ENCODE measurements at regions not wholly inside any gene's neighbourhood (a gene's known extent, or its start where the extent isn't known, plus 50 kb on each side); places are given as distances from the start of the nearest gene placed in this dataset.

GRCh38 chr6:56401477-56402070 is 154.2 kb upstream of the COL21A1 start:
- Histone ChIP-seq H3K18ac (ENCODE audit: low read depth, low read length) (no peak overlapping the region), H2AK5ac (ENCODE audit: low read depth, low read length) (no peak overlapping the region), H4K5ac (ENCODE audit: low read depth, low read length) (no peak overlapping the region), H2BK120ac (ENCODE audit: low read depth, low read length) (no peak overlapping the region), H3K27ac (ENCODE audit: insufficient read depth, low read length) (no peak overlapping the region), H3K4ac (ENCODE audit: low read depth, low read length) (no peak overlapping the region), H3K4me3 (ENCODE audit: insufficient read depth, low read depth, low read length) (no peak overlapping the region), H3K56ac (ENCODE audit: extremely low read depth, insufficient read depth, low read length) (no peak overlapping the region), H3K79me1 (ENCODE audit: low read depth in 1 of 2, low read length in 2 of 2) (no peaks in the 10 kb centered on the region), H2BK20ac (ENCODE audit: low read depth, low read length) (no peak overlapping the region), H3K4me1 (ENCODE audit: control insufficient read depth, insufficient read depth, low read length) (peaks cover 3% of the 10 kb centered on the region; the same call in 1 of the 2 replicates), H3K9ac (ENCODE audit: low read depth, low read length) (no peak overlapping the region), H3K9me3 (ENCODE audit: control insufficient read depth, insufficient read depth, low read length) (no peaks in the 10 kb centered on the region), H3K9me1 (ENCODE audit: insufficient read depth, low read length) (peaks cover 3% of the 10 kb centered on the region; the same call in 1 of the 2 replicates), H4K8ac (ENCODE audit: low read depth in 2 of 2, low read length in 2 of 2) (no peak overlapping the region), H3K27me3 (ENCODE audit: control insufficient read depth, insufficient read depth, low read length) (no peaks in the 10 kb centered on the region), H2BK5ac (ENCODE audit: low read depth, low read length, poor library complexity, severe bottlenecking) (no peak overlapping the region), H2AFZ (replicated peaks; ENCODE audit: low read length, poor library complexity) (no peak overlapping the region), H3K36me3 (ENCODE audit: control insufficient read depth, insufficient read depth, low read length) (no peaks in the 10 kb centered on the region), H2AK9ac (replicated peaks; ENCODE audit: low read depth, low read length, poor library complexity) (no peak overlapping the region), H4K91ac (ENCODE audit: insufficient read depth, low read depth, low read length) (no peak overlapping the region), H3K14ac (replicated peaks; ENCODE audit: low read depth, low read length) (no peak overlapping the region), H2BK15ac (ENCODE audit: low read depth, low read length) (no peak overlapping the region), H4K20me1 (ENCODE audit: insufficient read depth, low read length) (no peaks in the 10 kb centered on the region), H3K23ac (ENCODE audit: low read depth, low read length) (no peak overlapping the region), H3K4me2 (ENCODE audit: low read depth, low read length) (no peak overlapping the region)
- no CpG with 5 or more reads among the region's 1 CpG for WGBS, 2 experiments (ENCODE audit: extremely low coverage in 2 of 2, insufficient read length in 1 of 2)
- TF ChIP-seq NFE2L2 (IDR thresholded peaks at IDR 0.05; ENCODE audit: low read depth, low read length) (no peak), USF2 (IDR thresholded peaks at IDR 0.05; ENCODE audit: low read depth, low read length) (no peak), RCOR1 (IDR thresholded peaks at IDR 0.05; ENCODE audit: insufficient replicate concordance, low read length) (no peak), CTCF (conservative IDR thresholded peaks at IDR 0.05; ENCODE audit: low read depth, low read length) (no peak), RFX5 (IDR thresholded peaks at IDR 0.05; ENCODE audit: low read depth, low read length) (no peak), SMC3 (IDR thresholded peaks at IDR 0.05; ENCODE audit: low read depth, low read length) (no peak), ELK1 (IDR thresholded peaks at IDR 0.05; ENCODE audit: borderline replicate concordance, low read depth, low read length) (no peak), MXI1 (IDR thresholded peaks at IDR 0.05; ENCODE audit: borderline replicate concordance, low read depth, low read length) (no peak), MAZ (IDR thresholded peaks at IDR 0.05; ENCODE audit: borderline replicate concordance, low read depth, low read length) (no peak), BHLHE40 (IDR thresholded peaks at IDR 0.05; ENCODE audit: low read depth, low read length) (no peak), FOS (IDR thresholded peaks at IDR 0.05; ENCODE audit: low read depth, low read length) (no peak), CEBPB (IDR thresholded peaks at IDR 0.05; ENCODE audit: low read depth, low read length) (no peak), CHD1 (IDR thresholded peaks at IDR 0.05; ENCODE audit: low read depth, low read length) (no peak), POLR2A (IDR thresholded peaks at IDR 0.05; ENCODE audit: low read depth, low read length) (no peak), MAFK (IDR thresholded peaks at IDR 0.05; ENCODE audit: low read depth, low read length) (no peak)
- ChIA-PET CTCF (interaction anchor here (0.7 kb wide), 1 partner anchor 92 kb away, joined by 5 read pairs; no protein-coding TSS in a partner anchor), POLR2A (ENCODE audit: unreplicated experiment) (no interaction called here)
- ATAC-seq (ENCODE audit: low read depth) (no peak), DNase-seq (no peak)
- dilution Hi-C loops (cut with HindIII; ENCODE audit: low sequenced_read_pairs, unreplicated experiment): no loop called here
- intact Hi-C loops (cut with micrococcal nuclease): no loop called here
- in situ Hi-C loops (cut with MboI; ENCODE audit: low sequenced_read_pairs): no loop called here
- BruUV-seq (replicated peaks): no TSS peak

Measured in IMR-90 (cell line).